ENCODE measurements at regions not wholly inside any gene's neighbourhood (a gene's known extent, or its start where the extent isn't known, plus 50 kb on each side); places are given as distances from the start of the nearest gene placed in this dataset.

- no peak overlapping the region for H3K4me3 ChIP-seq (replicated peaks in 1 of 3; ENCODE audit: insufficient read depth in 1 of 3, low read depth in 1 of 3, low read length in 3 of 3)
- FAIRE-seq (no peak), DNase-seq (ENCODE audit: low read depth, low spot score) (no peak)
- H3K9ac ChIP-seq (replicated peaks; ENCODE audit: extremely low read depth, insufficient read depth, low read length): no peak overlapping the region
- BruUV-seq (replicated peaks): no TSS peak
- no peak overlapping the region for H3K4me2 ChIP-seq (ENCODE audit: insufficient read depth, low read length)
- POLR2A ChIA-PET: no interaction called here
- H3K27me3 ChIP-seq (ENCODE audit: control insufficient read depth in 2 of 2, insufficient read depth in 2 of 2, low read length in 2 of 2): no peaks in the 10 kb centered on the region
- H3K36me3 ChIP-seq (ENCODE audit: control insufficient read depth in 2 of 2, extremely low read depth in 1 of 2, insufficient read depth in 2 of 2, low read length in 2 of 2): no peaks in the 10 kb centered on the region
- no peaks in the 10 kb centered on the region for H3K79me2 ChIP-seq (ENCODE audit: control insufficient read depth, insufficient read depth, low read length)
- dilution Hi-C loops (cut with MboI; ENCODE audit: extremely low pct_ligation_motif_present, low sequenced_read_pairs): no loop called here
- H4K20me1 ChIP-seq (replicated peaks; ENCODE audit: control insufficient read depth, extremely low read depth, insufficient read depth, low read length): no peaks in the 10 kb centered on the region
- no peak for TF ChIP-seq MYC (IDR thresholded peaks at IDR 0.05; ENCODE audit: low read depth, low read length)
- TF ChIP-seq FOS (IDR thresholded peaks at IDR 0.05; ENCODE audit: borderline replicate concordance, insufficient read depth, low read length): no peak
- no peak for TF ChIP-seq POLR2AphosphoS5 (IDR thresholded peaks at IDR 0.05; ENCODE audit: insufficient read depth, low read depth, low read length)
- no peak for TF ChIP-seq GATA2 (IDR thresholded peaks at IDR 0.05; ENCODE audit: insufficient read depth, insufficient read length, low read depth, low read length)
- TF ChIP-seq, protein P1, sequence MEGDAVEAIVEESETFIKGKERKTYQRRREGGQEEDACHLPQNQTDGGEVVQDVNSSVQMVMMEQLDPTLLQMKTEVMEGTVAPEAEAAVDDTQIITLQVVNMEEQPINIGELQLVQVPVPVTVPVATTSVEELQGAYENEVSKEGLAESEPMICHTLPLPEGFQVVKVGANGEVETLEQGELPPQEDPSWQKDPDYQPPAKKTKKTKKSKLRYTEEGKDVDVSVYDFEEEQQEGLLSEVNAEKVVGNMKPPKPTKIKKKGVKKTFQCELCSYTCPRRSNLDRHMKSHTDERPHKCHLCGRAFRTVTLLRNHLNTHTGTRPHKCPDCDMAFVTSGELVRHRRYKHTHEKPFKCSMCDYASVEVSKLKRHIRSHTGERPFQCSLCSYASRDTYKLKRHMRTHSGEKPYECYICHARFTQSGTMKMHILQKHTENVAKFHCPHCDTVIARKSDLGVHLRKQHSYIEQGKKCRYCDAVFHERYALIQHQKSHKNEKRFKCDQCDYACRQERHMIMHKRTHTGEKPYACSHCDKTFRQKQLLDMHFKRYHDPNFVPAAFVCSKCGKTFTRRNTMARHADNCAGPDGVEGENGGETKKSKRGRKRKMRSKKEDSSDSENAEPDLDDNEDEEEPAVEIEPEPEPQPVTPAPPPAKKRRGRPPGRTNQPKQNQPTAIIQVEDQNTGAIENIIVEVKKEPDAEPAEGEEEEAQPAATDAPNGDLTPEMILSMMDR (IDR thresholded peaks at IDR 0.05; ENCODE audit: extremely low read depth in 1 of 2, insufficient read depth in 1 of 2, low read depth in 1 of 2, low read length in 2 of 2): no peak
- CTCF ChIA-PET: no interaction called here
- intact Hi-C loops (cut with micrococcal nuclease): no loop called here
- no peak overlapping the region for H3K27ac ChIP-seq (ENCODE audit: insufficient read depth, low read depth, low read length)
- peaks cover 17% of the 10 kb centered on the region for H3K9me3 ChIP-seq (replicated peaks; ENCODE audit: control insufficient read depth, insufficient read depth, low read length)
- no peaks in the 10 kb centered on the region for H3K4me1 ChIP-seq (ENCODE audit: control insufficient read depth, extremely low read depth, insufficient read depth, low read length)
- no peak overlapping the region for H2AFZ ChIP-seq (ENCODE audit: low read depth, low read length)
- H3K9me1 ChIP-seq (replicated peaks; ENCODE audit: control insufficient read depth, extremely low read depth, insufficient read depth, low read length): no peaks in the 10 kb centered on the region
Observed at GRCh38 chr5:5017827-5018577, 122.1 kb upstream of the ADAMTS16 start.

DNA sequence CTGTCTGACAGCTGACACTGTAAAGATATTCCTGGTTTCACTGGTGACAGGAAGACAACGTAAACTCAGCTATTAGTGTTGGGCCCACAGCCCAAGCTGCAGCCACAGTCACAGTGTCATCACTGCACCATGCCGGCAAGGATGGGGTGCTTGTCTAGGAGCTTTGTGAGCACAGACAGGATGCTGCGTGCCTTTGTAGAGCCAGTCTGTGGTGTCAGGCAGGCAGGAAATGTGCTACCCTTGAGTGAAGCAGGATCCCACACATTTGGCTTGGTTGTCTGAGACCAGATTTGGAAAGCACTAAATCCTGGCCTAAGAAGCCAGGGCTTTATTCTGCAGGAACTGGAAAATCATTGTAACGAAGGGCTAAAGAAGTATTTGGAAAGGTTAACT, 121.6 kb upstream of the ADAMTS16 start:
- ChIA-PET CTCF (no interaction called here), POLR2A (no interaction called here)
- Histone ChIP-seq H3K4me1 (ENCODE audit: control insufficient read depth, extremely low read depth, insufficient read depth, low read length) (no peaks in the 10 kb centered on the region), H3K4me2 (ENCODE audit: insufficient read depth, low read length) (no peak overlapping the region), H3K79me2 (ENCODE audit: control insufficient read depth, insufficient read depth, low read length) (no peaks in the 10 kb centered on the region), H3K9ac (replicated peaks; ENCODE audit: extremely low read depth, insufficient read depth, low read length) (no peak overlapping the region), H3K9me3 (replicated peaks; ENCODE audit: control insufficient read depth, insufficient read depth, low read length) (peaks cover 15% of the 10 kb centered on the region), H3K27me3 (ENCODE audit: control insufficient read depth in 2 of 2, insufficient read depth in 2 of 2, low read length in 2 of 2) (no peaks in the 10 kb centered on the region), H3K4me3 (replicated peaks in 1 of 3; ENCODE audit: insufficient read depth in 1 of 3, low read depth in 1 of 3, low read length in 3 of 3) (no peak overlapping the region), H3K9me1 (replicated peaks; ENCODE audit: control insufficient read depth, extremely low read depth, insufficient read depth, low read length) (no peaks in the 10 kb centered on the region), H3K36me3 (ENCODE audit: control insufficient read depth in 2 of 2, extremely low read depth in 1 of 2, insufficient read depth in 2 of 2, low read length in 2 of 2) (no peaks in the 10 kb centered on the region), H3K27ac (ENCODE audit: insufficient read depth, low read depth, low read length) (no peak overlapping the region), H2AFZ (ENCODE audit: low read depth, low read length) (no peak overlapping the region), H4K20me1 (replicated peaks; ENCODE audit: control insufficient read depth, extremely low read depth, insufficient read depth, low read length) (no peaks in the 10 kb centered on the region)
- TF ChIP-seq GATA2 (IDR thresholded peaks at IDR 0.05; ENCODE audit: insufficient read depth, insufficient read length, low read depth, low read length) (no peak), EZH2 (IDR thresholded peaks at IDR 0.05; ENCODE audit: borderline replicate concordance, low read depth, low read length, severe bottlenecking) (no peak), MYC (IDR thresholded peaks at IDR 0.05; ENCODE audit: low read depth, low read length) (no peak), MAX (IDR thresholded peaks at IDR 0.05; ENCODE audit: insufficient read depth, insufficient read length) (no peak), POLR2AphosphoS5 (IDR thresholded peaks at IDR 0.05; ENCODE audit: insufficient read depth, low read depth, low read length) (no peak), POLR2A (IDR thresholded peaks at IDR 0.05; ENCODE audit: low read depth, low read length) (no peak)
- dilution Hi-C loops (cut with MboI; ENCODE audit: extremely low pct_ligation_motif_present, low sequenced_read_pairs): no loop called here
- BruUV-seq (replicated peaks): no TSS peak
- DNase-seq (ENCODE audit: low read depth, low spot score): no peak
- no peak for FAIRE-seq
- intact Hi-C loops (cut with micrococcal nuclease): no loop called here
